Heart left ventricle (tissue), 13 donors: ENCODE measurements at regions not wholly inside any gene's neighbourhood (a gene's known extent, or its start where the extent isn't known, plus 50 kb on each side); places are given as distances from the start of the nearest gene placed in this dataset.

Experiments used
- POLR2A ChIP-seq, 2 donors: fragments of 450-650 bp; IDR thresholded peaks; one replicate each; pipeline ENCODE4 v1.6.1; 2017; ENCODE audit warnings: antibody characterized with exemption in 2 of 2, mild to moderate bottlenecking in 2 of 2, moderate library complexity in 2 of 2
- TF ChIP-seq, protein P1 (sequence below), 12 donors: fragments of 200-600 bp; sonication (generic) in 4 of 12; IDR thresholded peaks; one replicate each; pipeline versions ENCODE4 v1.5.0 to v1.8.0; 2018 to 2022; ENCODE audit warnings: antibody characterized with exemption in 12 of 12, mild to moderate bottlenecking in 5 of 12
- donor health status: ischemic (EF 13 %, LVEDD 7.1; RV severe dilation, severe dysfunction).
- donor health status: DM: no; HTN: yes; CAD: no.
- donor health status: DM: no; HTN: no; CAD: no.
- donor health status: ischemic (EF 25% LVEDD 6.9; RV normal size, moderate dysfunction).
- donor health status: ischemic (EF 25% LVEDD 5.7; RV mildly dilated, moderate dysfunction).
- donor health status: ischemic (EF 35%, LVEDD 5.7; RV mildly dilated, moderate dysfunction).
- donor health status: nonischemic (EF 11% LVEDD 7.7; RV severe dilation, severe dysfunction).
- donor health status: DM: yes; HTN: yes; CAD: no.
- donor health status: PGD.
- donor health status: ischemic (EF 29% LVEDD 5.4; RV normal size, mild dysfunction).
- donor health status: nonischemic (EF 23%, LVEDD 6.1; RV moderate dilation, normal function).

DNA sequence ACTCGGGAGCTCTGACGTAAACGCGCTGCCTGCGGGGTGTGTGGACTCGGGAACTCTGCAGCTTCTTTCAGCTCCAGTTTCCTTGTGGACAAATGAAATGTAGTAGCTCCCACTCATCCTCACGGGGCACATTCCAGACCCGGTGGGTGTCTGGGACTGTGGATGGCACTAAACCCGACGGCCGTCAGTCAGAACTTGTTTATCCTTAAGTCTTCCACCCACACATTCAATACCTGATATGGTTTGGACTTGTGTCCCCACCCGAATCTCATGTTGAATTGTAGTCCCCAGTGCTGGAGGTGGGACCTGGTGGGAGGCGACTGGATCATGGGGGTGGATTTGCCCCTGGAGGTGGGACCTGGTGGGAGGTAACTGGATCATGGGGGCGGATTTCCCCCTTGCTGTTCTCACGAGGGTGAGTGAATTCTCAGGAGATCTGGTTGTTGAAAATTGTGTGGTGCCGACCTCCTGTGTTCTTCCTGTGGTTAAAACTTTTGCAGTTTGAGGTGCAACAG lies 81.2 kb upstream of the SNTG2 start:
- TF ChIP-seq, protein P1, sequence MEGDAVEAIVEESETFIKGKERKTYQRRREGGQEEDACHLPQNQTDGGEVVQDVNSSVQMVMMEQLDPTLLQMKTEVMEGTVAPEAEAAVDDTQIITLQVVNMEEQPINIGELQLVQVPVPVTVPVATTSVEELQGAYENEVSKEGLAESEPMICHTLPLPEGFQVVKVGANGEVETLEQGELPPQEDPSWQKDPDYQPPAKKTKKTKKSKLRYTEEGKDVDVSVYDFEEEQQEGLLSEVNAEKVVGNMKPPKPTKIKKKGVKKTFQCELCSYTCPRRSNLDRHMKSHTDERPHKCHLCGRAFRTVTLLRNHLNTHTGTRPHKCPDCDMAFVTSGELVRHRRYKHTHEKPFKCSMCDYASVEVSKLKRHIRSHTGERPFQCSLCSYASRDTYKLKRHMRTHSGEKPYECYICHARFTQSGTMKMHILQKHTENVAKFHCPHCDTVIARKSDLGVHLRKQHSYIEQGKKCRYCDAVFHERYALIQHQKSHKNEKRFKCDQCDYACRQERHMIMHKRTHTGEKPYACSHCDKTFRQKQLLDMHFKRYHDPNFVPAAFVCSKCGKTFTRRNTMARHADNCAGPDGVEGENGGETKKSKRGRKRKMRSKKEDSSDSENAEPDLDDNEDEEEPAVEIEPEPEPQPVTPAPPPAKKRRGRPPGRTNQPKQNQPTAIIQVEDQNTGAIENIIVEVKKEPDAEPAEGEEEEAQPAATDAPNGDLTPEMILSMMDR (IDR thresholded peaks at IDR 0.05) = no peak
- TF ChIP-seq POLR2A (IDR thresholded peaks at IDR 0.05) = no peak
